ENCODE measurements at regions not wholly inside any gene's neighbourhood (a gene's known extent, or its start where the extent isn't known, plus 50 kb on each side); places are given as distances from the start of the nearest gene placed in this dataset.

GRCh38 chr6:15739867-15740266, 77.0 kb upstream of the DTNBP1 start:
- TF ChIP-seq CTCF (IDR thresholded peaks at IDR 0.05) (no peak), POLR2A (IDR thresholded peaks at IDR 0.05) (no peak)

All from right lobe of liver (tissue), 4 donors.